ENCODE measurements at regions not wholly inside any gene's neighbourhood (a gene's known extent, or its start where the extent isn't known, plus 50 kb on each side); places are given as distances from the start of the nearest gene placed in this dataset.

GRCh38 chr10:62545160-62546066, 171.2 kb downstream of the ZNF365 start:
- peaks cover 18 to 38% (median 28%) of the 10 kb centered on the region in 3 donors for H3K4me1 Mint-ChIP-seq
- H3K27ac Mint-ChIP-seq = no peak overlapping the region
- peaks cover 2% of the 10 kb centered on the region for H3K27me3 Mint-ChIP-seq
- H3K36me3 Mint-ChIP-seq = peaks cover 2% of the 10 kb centered on the region
- H3K9me3 Mint-ChIP-seq = peaks cover 0 to 7% (median 2%) of the 10 kb centered on the region in 3 donors
- H3K4me3 Mint-ChIP-seq = peak overlapping the region in 1 of 4 donors; percentile 55

GRCh38 chr10:62548686-62549085, 174.5 kb downstream of the ZNF365 start:
- peaks cover 7 to 17% (median 10%) of the 10 kb centered on the region in 3 donors for H3K4me1 Mint-ChIP-seq
- no peak overlapping the region for H3K27ac Mint-ChIP-seq
- no peaks in the 10 kb centered on the region for H3K27me3 Mint-ChIP-seq
- H3K4me3 Mint-ChIP-seq = no peak overlapping the region
- peaks cover 0 to 7% (median 1%) of the 10 kb centered on the region in 3 donors for H3K9me3 Mint-ChIP-seq
- peaks cover 2% of the 10 kb centered on the region for H3K36me3 Mint-ChIP-seq

GRCh38 chr10:62550173-62550572, 176.0 kb downstream of the ZNF365 start:
- H3K4me3 Mint-ChIP-seq = no peak overlapping the region
- H3K36me3 Mint-ChIP-seq = peaks cover 2% of the 10 kb centered on the region
- H3K27me3 Mint-ChIP-seq = no peaks in the 10 kb centered on the region
- H3K4me1 Mint-ChIP-seq = peaks cover 4 to 15% (median 15%) of the 10 kb centered on the region in 3 donors
- peaks cover 0 to 2% (median 1%) of the 10 kb centered on the region in 3 donors for H3K9me3 Mint-ChIP-seq
- no peak overlapping the region for H3K27ac Mint-ChIP-seq

DNA sequence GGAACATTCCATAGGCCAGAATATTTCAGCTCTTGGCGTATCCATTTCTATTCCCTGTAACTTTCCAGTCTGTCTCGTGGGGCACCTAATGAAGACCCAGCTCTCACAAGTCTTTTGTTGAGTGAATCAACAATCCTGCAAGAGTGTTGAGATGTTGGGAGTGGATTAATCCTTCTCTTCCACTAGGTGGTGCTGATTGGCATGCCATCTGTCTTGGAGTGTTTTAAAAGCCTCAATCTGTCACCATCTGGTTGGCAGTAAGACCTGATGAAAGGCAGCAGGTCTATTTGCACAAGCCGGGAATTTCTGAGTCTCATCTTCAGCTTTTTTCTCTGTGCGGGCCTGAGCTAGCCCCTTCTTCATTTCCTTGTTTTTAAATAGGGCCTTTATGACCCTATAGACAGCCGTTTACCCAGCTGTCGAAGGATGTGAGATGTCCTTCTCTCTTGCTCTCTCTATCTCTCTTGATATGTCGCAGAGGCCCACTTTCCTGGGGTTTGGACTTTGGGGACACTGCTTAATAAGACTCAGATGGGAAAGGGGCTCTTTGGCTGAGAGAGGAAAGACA, 180.5 kb downstream of the ZNF365 start:
- no peak overlapping the region for H3K4me3 Mint-ChIP-seq
- peaks cover 7% of the 10 kb centered on the region for H3K27me3 Mint-ChIP-seq
- peaks cover 2% of the 10 kb centered on the region for H3K36me3 Mint-ChIP-seq
- H3K27ac Mint-ChIP-seq = no peak overlapping the region
- peaks cover 0 to 8% (median 5%) of the 10 kb centered on the region in 3 donors for H3K4me1 Mint-ChIP-seq
- H3K9me3 Mint-ChIP-seq = peaks cover 0 to 1% (median 0%) of the 10 kb centered on the region in 3 donors

GRCh38 chr10:62559481-62560200, 185.5 kb downstream of the ZNF365 start:
- peaks cover 7% of the 10 kb centered on the region for H3K27me3 Mint-ChIP-seq
- peaks cover 5 to 15% (median 14%) of the 10 kb centered on the region in 3 donors for H3K4me1 Mint-ChIP-seq
- no peaks in the 10 kb centered on the region for H3K9me3 Mint-ChIP-seq
- no peak overlapping the region for H3K27ac Mint-ChIP-seq
- H3K36me3 Mint-ChIP-seq = no peaks in the 10 kb centered on the region
- H3K4me3 Mint-ChIP-seq = no peak overlapping the region

DNA sequence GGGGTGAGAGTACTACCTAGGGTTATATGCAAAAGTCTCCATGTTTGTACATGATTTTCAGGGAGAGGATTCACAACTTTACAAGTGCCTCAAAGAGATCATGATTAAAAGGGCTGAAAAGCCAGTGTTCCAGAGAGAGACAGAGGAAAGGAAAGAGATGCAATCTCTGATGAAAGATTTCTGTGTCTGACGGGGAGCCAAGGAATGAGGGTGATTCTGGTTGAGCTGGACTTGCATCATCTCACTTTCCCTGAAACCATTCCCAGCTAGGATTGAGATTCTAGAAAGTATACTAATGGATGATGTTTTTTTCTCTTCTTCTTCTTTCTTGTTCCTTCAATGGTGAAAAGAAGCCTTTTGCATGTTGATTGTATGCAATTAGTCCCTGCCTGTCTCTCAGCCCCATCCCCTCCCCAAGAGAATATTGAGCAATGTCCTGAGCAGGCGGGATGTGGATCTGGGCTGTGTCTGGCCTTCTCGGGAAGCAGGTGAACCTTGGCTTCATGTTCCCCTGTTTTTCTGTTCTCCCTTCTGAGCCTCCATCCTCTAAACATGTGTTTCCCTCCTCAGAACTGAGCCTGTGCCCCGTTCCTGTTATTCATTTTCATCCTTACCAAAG, 186.1 kb downstream of the ZNF365 start:
- peak overlapping the region in 1 of 4 donors; percentile 1 for H3K4me3 Mint-ChIP-seq
- no peaks in the 10 kb centered on the region for H3K9me3 Mint-ChIP-seq
- H3K27ac Mint-ChIP-seq = no peak overlapping the region
- peaks cover 7% of the 10 kb centered on the region for H3K27me3 Mint-ChIP-seq
- H3K4me1 Mint-ChIP-seq = peaks cover 5 to 15% (median 11%) of the 10 kb centered on the region in 3 donors
- no peaks in the 10 kb centered on the region for H3K36me3 Mint-ChIP-seq

DNA sequence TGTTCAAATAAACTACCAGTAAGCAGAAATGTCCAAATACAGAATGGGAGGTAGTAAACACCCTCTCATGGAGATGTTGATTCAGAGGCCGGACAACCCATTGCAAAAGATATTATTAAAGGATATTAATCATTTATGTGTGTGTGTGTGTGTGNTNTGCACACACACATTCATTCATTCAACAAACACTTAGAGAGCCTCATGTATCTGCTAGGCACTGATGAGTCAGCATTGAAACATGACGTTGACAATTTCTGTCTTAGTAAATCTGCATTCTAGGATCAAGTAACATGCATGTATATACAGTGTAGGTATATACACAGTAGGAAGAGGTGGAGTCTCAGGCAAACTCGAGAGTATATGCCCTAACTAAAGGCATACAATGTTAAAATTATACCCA, 187.0 kb downstream of the ZNF365 start:
- Mint-ChIP-seq H3K9me3 (peaks cover 0 to 3% (median 0%) of the 10 kb centered on the region in 3 donors), H3K4me3 (no peak overlapping the region), H3K36me3 (peaks cover 3% of the 10 kb centered on the region), H3K27me3 (peaks cover 4% of the 10 kb centered on the region), H3K4me1 (peaks cover 5 to 15% (median 11%) of the 10 kb centered on the region in 3 donors), H3K27ac (no peak overlapping the region)

GRCh38 chr10:62562101-62562500, 187.9 kb downstream of the ZNF365 start:
- Mint-ChIP-seq H3K27me3 (peaks cover 3% of the 10 kb centered on the region), H3K9me3 (peaks cover 0 to 3% (median 0%) of the 10 kb centered on the region in 3 donors), H3K27ac (no peak overlapping the region), H3K36me3 (peaks cover 3% of the 10 kb centered on the region), H3K4me1 (peaks cover 5 to 15% (median 11%) of the 10 kb centered on the region in 3 donors), H3K4me3 (no peak overlapping the region)

- peak overlapping the region in 1 of 3 donors; percentile 89 for H3K27ac Mint-ChIP-seq
- peak overlapping the region in 1 of 4 donors; percentile 63 for H3K4me3 Mint-ChIP-seq
- peaks cover 3% of the 10 kb centered on the region for H3K27me3 Mint-ChIP-seq
- H3K4me1 Mint-ChIP-seq = peaks cover 3 to 15% (median 11%) of the 10 kb centered on the region in 3 donors
- peaks cover 3% of the 10 kb centered on the region for H3K36me3 Mint-ChIP-seq
- H3K9me3 Mint-ChIP-seq = peaks cover 0 to 3% (median 0%) of the 10 kb centered on the region in 3 donors
These were observed 188.6 kb downstream of the ZNF365 start for GRCh38 chr10:62562795-62563194.

DNA sequence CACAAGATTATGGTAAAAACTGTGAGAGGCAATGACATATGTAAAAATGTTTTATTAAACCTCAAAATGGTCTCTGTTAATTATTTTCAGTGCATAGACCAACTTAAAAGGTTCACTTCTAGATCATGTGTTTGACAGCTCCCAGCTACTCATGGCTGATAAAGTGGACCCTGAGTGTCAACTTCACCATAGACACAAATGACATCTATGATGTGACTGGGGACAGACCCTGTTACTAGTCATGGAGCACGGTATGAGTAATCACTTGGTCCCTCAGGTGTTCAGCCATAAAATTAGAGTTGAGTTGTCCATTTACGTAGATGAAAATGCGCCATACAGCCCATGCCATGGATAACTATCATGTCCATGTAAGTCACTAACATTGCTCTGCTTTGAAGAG, 199.8 kb downstream of the ZNF365 start:
- Mint-ChIP-seq H3K4me1 (peaks cover 0 to 3% (median 0%) of the 10 kb centered on the region in 3 donors), H3K4me3 (no peak overlapping the region), H3K27ac (no peak overlapping the region), H3K9me3 (peaks cover 0 to under 1% (median 0%) of the 10 kb centered on the region in 3 donors), H3K27me3 (peaks cover 5% of the 10 kb centered on the region), H3K36me3 (no peaks in the 10 kb centered on the region)

GRCh38 chr10:62577076-62577475, 202.9 kb downstream of the ZNF365 start:
- Mint-ChIP-seq H3K4me1 (no peaks in the 10 kb centered on the region), H3K27me3 (peaks cover 6% of the 10 kb centered on the region), H3K4me3 (no peak overlapping the region), H3K9me3 (peaks cover 0 to 1% (median 0%) of the 10 kb centered on the region in 3 donors), H3K27ac (no peak overlapping the region), H3K36me3 (no peaks in the 10 kb centered on the region)

- Mint-ChIP-seq H3K27me3 (peaks cover 4% of the 10 kb centered on the region), H3K27ac (no peak overlapping the region), H3K36me3 (no peaks in the 10 kb centered on the region)
These were observed 203.6 kb downstream of the ZNF365 start for GRCh38 chr10:62577666-62578291.

GRCh38 chr10:62578301-62578700, 204.1 kb downstream of the ZNF365 start:
- H3K4me1 Mint-ChIP-seq = no peaks in the 10 kb centered on the region

More at GRCh38 chr10:62577666-62578291, 203.6 kb downstream of the ZNF365 start:
- H3K4me3 Mint-ChIP-seq = no peak overlapping the region
- H3K9me3 Mint-ChIP-seq = peaks cover 0 to 1% (median 0%) of the 10 kb centered on the region in 3 donors
- no peaks in the 10 kb centered on the region for H3K4me1 Mint-ChIP-seq

DNA sequence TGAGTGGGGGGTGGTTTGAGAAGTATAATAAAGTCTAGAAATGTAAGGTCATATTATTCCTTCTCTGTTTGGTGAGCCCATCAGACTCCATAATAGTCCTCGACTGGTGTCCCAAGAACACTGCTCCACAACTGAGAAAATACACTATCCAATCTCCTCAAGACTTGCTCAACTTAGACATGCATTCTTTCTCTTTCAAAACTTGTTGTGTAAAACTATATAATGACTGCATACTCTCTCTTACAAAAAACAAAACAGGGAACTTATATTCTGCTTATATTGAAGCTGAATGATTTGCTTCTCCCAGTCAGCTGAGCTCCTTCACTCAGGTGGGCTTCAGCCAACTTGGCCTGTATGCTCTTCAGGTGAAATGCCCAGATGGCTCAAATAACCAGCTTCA, 204.7 kb downstream of the ZNF365 start:
- Mint-ChIP-seq H3K9me3 (peaks cover 0 to 1% (median 0%) of the 10 kb centered on the region in 3 donors), H3K4me3 (no peak overlapping the region), H3K4me1 (peaks cover 0 to 3% (median 0%) of the 10 kb centered on the region in 3 donors), H3K27me3 (peaks cover 4% of the 10 kb centered on the region), H3K27ac (no peak overlapping the region), H3K36me3 (no peaks in the 10 kb centered on the region)

More at GRCh38 chr10:62578301-62578700, 204.1 kb downstream of the ZNF365 start:
- Mint-ChIP-seq H3K9me3 (peaks cover 0 to 1% (median 0%) of the 10 kb centered on the region in 3 donors), H3K27ac (no peak overlapping the region), H3K27me3 (peaks cover 4% of the 10 kb centered on the region), H3K36me3 (no peaks in the 10 kb centered on the region), H3K4me3 (no peak overlapping the region)

Data from IgD-negative memory B cell (primary cell).